ENCODE measurements at regions not wholly inside any gene's neighbourhood (a gene's known extent, or its start where the extent isn't known, plus 50 kb on each side); places are given as distances from the start of the nearest gene placed in this dataset.

GRCh38 chr16:87245511-87245910 is 71.7 kb downstream of the C16orf95 start:
- DNase-seq: no peak

GRCh38 chr16:87246269-87247065 is 70.7 kb downstream of the C16orf95 start:
- no peak for DNase-seq

- peak; percentile 3 for DNase-seq
These were observed 68.5 kb downstream of the C16orf95 start for GRCh38 chr16:87248714-87249113.

GRCh38 chr16:87249425-87249824 is 67.8 kb downstream of the C16orf95 start:
- no peak for DNase-seq

GRCh38 chr16:87250431-87250960 is 66.7 kb downstream of the C16orf95 start:
- DNase-seq: no peak

- no peak for DNase-seq
These were observed 64.8 kb downstream of the C16orf95 start for GRCh38 chr16:87252269-87252970.

Data from suppressor macrophage treated with lipopolysaccharide for 4 hours (primary cell).